WTC11 (cell line): ENCODE measurements at regions not wholly inside any gene's neighbourhood (a gene's known extent, or its start where the extent isn't known, plus 50 kb on each side); places are given as distances from the start of the nearest gene placed in this dataset.

Experiments used
- ATAC-seq: fragments of 200-7000 bp; cut with Tn5 transposase; 2 replicates; pipeline ENCODE4 v1.10.0; 2021; ENCODE audit warnings: mild to moderate bottlenecking, moderate library complexity
- CTCF ChIA-PET: fragments of 300-600 bp; sonication (Branson Sonifier 250); formaldehyde crosslinking; loops from one replicate; lab custom pipeline; 2021; ENCODE audit warnings: antibody characterized with exemption; lab: Charles Lee
- POLR2A ChIA-PET: fragments of 350-600 bp; sonication (Branson Sonifier 250); formaldehyde crosslinking; loops from one replicate; lab custom pipeline; 2021; ENCODE audit warnings: antibody characterized with exemption; lab: Charles Lee
- DNase-seq: peaks from one replicate; pipeline ENCODE4 v3.0.0; 2021; ENCODE audit warnings: low spot score
- H3K27ac Mint-ChIP-seq: 2 replicates; pipeline ENCODE4 v1.8.0; 2021; ENCODE audit warnings: mixed read lengths
- H3K27me3 Mint-ChIP-seq: 2 replicates; pipeline ENCODE4 v1.8.0; 2021; ENCODE audit warnings: low read depth, mild to moderate bottlenecking, moderate library complexity, mixed read lengths
- H3K36me3 Mint-ChIP-seq: 2 replicates; pipeline ENCODE4 v1.8.0; 2021; ENCODE audit warnings: mixed read lengths
- H3K4me1 Mint-ChIP-seq: 2 replicates; pipeline ENCODE4 v1.8.0; 2022; ENCODE audit warnings: mixed read lengths
- H3K4me3 Mint-ChIP-seq: 2 replicates; pipeline ENCODE4 v1.8.0; 2021; ENCODE audit warnings: mild to moderate bottlenecking, moderate library complexity, mixed read lengths
- H3K9me3 Mint-ChIP-seq: 2 replicates; pipeline ENCODE4 v1.8.0; 2021; ENCODE audit warnings: mixed read lengths
- AFF4 ChIP-seq: sonication (generic); formaldehyde crosslinking; IDR thresholded peaks from 2 replicates; pipeline ENCODE4 v1.8.1; 2023; ENCODE audit warnings: mild to moderate bottlenecking, missing genetic modification reagents, borderline replicate concordance
- EMX1 ChIP-seq: fragments of 250-450 bp; sonication (Bioruptor Pico); IDR thresholded peaks from 2 replicates; pipeline ENCODE4 v1.8.0; 2021; ENCODE audit warnings: mild to moderate bottlenecking
- FOXK1 ChIP-seq: sonication (generic); formaldehyde crosslinking; IDR thresholded peaks from 2 replicates; pipeline ENCODE4 v1.8.0; 2022; ENCODE audit warnings: mild to moderate bottlenecking, moderate library complexity, missing genetic modification reagents
- HMGA2 ChIP-seq: fragments of 250-450 bp; sonication (Bioruptor Pico); IDR thresholded peaks from 2 replicates; pipeline ENCODE4 v1.4.0; 2021; ENCODE audit warnings: mild to moderate bottlenecking, moderate library complexity
- MAX ChIP-seq: sonication (generic); formaldehyde crosslinking; IDR thresholded peaks from 2 replicates; pipeline ENCODE4 v1.8.0; 2022; ENCODE audit warnings: mild to moderate bottlenecking, missing genetic modification reagents
- SMAD3 ChIP-seq: sonication (generic); formaldehyde crosslinking; IDR thresholded peaks from 2 replicates; pipeline ENCODE4 v1.8.0; 2022; ENCODE audit warnings: missing genetic modification reagents, mild to moderate bottlenecking, borderline replicate concordance
- TCF7 ChIP-seq: sonication (generic); formaldehyde crosslinking; IDR thresholded peaks from 2 replicates; pipeline ENCODE4 v1.8.0; 2022; ENCODE audit warnings: mild to moderate bottlenecking, low read depth, missing genetic modification reagents, moderate library complexity
- TEAD1 ChIP-seq: sonication (generic); formaldehyde crosslinking; IDR thresholded peaks from 2 replicates; pipeline ENCODE4 v1.8.0; 2022; ENCODE audit warnings: mild to moderate bottlenecking, missing genetic modification reagents
- TF ChIP-seq, protein P1 (sequence below): sonication (generic); formaldehyde crosslinking; IDR thresholded peaks from 2 replicates; pipeline ENCODE4 v1.8.1; 2022; ENCODE audit warnings: missing genetic modification reagents, borderline replicate concordance
- TF ChIP-seq, protein P2 (sequence below): sonication (generic); formaldehyde crosslinking; IDR thresholded peaks from 2 replicates; pipeline ENCODE4 v1.8.1; 2023; ENCODE audit warnings: mild to moderate bottlenecking, missing genetic modification reagents, moderate library complexity
- TF ChIP-seq, protein P3 (sequence below): fragments of 250-450 bp; sonication (Bioruptor Pico); conservative IDR thresholded peaks from 2 replicates; pipeline ENCODE4 v1.9.0; 2021; ENCODE audit warnings: mild to moderate bottlenecking

GRCh38 chr9:82829818-82830217 is 233.1 kb downstream of the RASEF start:
- TF ChIP-seq TEAD1 (CRISPR knock-in tag) (no peak), HMGA2 (no peak), TCF7 (CRISPR knock-in tag) (no peak)
- TF ChIP-seq, protein P1, sequence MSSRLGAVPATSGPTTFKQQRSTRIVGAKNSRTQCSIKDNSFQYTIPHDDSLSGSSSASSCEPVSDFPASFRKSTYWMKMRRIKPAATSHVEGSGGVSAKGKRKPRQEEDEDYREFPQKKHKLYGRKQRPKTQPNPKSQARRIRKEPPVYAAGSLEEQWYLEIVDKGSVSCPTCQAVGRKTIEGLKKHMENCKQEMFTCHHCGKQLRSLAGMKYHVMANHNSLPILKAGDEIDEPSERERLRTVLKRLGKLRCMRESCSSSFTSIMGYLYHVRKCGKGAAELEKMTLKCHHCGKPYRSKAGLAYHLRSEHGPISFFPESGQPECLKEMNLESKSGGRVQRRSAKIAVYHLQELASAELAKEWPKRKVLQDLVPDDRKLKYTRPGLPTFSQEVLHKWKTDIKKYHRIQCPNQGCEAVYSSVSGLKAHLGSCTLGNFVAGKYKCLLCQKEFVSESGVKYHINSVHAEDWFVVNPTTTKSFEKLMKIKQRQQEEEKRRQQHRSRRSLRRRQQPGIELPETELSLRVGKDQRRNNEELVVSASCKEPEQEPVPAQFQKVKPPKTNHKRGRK = no peak
- Mint-ChIP-seq H3K27me3 (no peaks in the 10 kb centered on the region), H3K27ac (no peak overlapping the region), H3K4me1 (no peaks in the 10 kb centered on the region), H3K4me3 (no peak overlapping the region), H3K36me3 (peaks cover 58% of the 10 kb centered on the region), H3K9me3 (peaks cover 40% of the 10 kb centered on the region)
- DNase-seq (no peak), ATAC-seq (no peak)
- POLR2A ChIA-PET = no interaction called here
- CTCF ChIA-PET = no interaction called here

DNA sequence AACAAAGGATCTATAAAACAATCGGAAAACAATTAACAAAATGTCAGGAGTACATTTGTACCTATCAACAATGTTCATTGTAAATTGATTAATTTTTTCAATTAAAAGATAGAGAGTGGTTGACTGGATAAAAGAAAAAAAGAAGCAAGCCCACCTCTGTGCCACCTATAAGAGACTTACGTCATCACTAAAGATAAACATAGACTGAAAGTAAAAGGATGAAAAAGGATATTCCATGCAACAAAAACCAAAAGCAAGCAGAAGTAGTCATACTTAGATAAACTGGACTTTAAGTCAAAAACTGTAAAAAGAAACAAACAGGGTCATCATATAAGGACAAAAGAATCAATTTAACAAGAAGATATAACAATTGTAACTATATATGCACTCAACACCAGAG is 197.4 kb downstream of the RASEF start:
- Mint-ChIP-seq H3K4me3 (no peak overlapping the region), H3K9me3 (no peaks in the 10 kb centered on the region)
- CTCF ChIA-PET = no interaction called here

More for the DNA sequence above, 197.4 kb downstream of the RASEF start:
- no peak for TF ChIP-seq AFF4 (CRISPR knock-in tag)
- TF ChIP-seq, protein P2, sequence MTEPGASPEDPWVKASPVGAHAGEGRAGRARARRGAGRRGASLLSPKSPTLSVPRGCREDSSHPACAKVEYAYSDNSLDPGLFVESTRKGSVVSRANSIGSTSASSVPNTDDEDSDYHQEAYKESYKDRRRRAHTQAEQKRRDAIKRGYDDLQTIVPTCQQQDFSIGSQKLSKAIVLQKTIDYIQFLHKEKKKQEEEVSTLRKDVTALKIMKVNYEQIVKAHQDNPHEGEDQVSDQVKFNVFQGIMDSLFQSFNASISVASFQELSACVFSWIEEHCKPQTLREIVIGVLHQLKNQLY = no peak
- TF ChIP-seq TEAD1 (CRISPR knock-in tag) = no peak
- TF ChIP-seq FOXK1 = no peak
- no peak for TF ChIP-seq EMX1 (CRISPR knock-in tag)
- TF ChIP-seq, protein P3, sequence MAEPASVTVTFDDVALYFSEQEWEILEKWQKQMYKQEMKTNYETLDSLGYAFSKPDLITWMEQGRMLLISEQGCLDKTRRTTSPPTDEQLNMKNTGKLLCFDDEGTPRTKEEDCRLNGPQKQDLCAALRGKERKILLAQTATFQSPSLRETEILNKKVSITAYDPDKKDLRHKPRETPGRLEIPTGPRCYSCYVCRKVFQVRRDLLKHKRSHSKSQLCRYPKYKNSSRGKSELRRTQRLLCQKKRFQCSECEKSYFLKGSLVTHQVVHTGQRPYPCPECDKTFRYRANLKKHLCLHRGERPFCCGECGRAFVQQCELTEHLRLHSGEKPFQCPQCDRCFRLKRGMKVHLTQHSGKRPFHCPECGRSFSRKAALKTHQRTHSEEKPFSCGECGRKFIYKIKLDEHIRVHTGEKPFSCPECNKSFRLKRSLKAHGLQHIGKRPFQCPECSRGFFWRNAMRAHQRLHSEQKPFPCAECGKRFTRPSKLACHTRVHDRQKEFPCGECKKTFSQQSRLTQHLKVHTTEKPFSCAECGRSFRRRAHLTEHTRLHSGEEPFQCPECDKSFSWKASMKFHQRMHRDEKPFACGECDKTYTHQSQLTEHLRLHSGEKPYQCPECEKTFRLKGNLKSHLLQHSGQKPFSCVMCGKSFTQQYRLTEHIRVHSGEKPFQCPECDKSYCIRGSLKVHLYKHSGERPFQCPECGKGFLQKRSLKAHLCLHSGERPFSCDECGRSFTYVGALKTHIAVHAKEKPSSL (CRISPR knock-in tag) = no peak
- TF ChIP-seq MAX (CRISPR knock-in tag) = no peak
- no peak for TF ChIP-seq SMAD3
- H3K36me3 Mint-ChIP-seq = peaks cover 9% of the 10 kb centered on the region
- H3K4me1 Mint-ChIP-seq = peaks cover 50% of the 10 kb centered on the region
- no peak for ATAC-seq
- POLR2A ChIA-PET = no interaction called here
- no peaks in the 10 kb centered on the region for H3K27me3 Mint-ChIP-seq
- DNase-seq = no peak
- H3K27ac Mint-ChIP-seq = no peak overlapping the region; the same call in 1 of the 2 replicates
